GM18499 (cell line): ENCODE measurements at regions not wholly inside any gene's neighbourhood (a gene's known extent, or its start where the extent isn't known, plus 50 kb on each side); places are given as distances from the start of the nearest gene placed in this dataset.

Experiments used
- ATAC-seq: cut with Tn5 transposase; IDR thresholded peaks from one replicate; pipeline ENCODE4 v1.9.1; 2021; ENCODE audit warnings: moderate number of reproducible peaks; ENCODE audit not compliant: insufficient read depth, unreplicated experiment

GRCh38 chr1:80036690-80037432, 1030.3 kb upstream of the ADGRL4 start:
- ATAC-seq, result no peak

GRCh38 chr1:80023358-80023757, 1016.8 kb upstream of the ADGRL4 start:
- ATAC-seq, result no peak

- ATAC-seq, result no peak
Measured at GRCh38 chr1:80021891-80022290, 1015.4 kb upstream of the ADGRL4 start.

- no peak for ATAC-seq
Measured at GRCh38 chr1:80018348-80018747, 1011.8 kb upstream of the ADGRL4 start.

- ATAC-seq, result no peak
Measured at GRCh38 chr1:80008934-80009333, 1002.4 kb upstream of the ADGRL4 start.

GRCh38 chr1:80003250-80003649, 996.7 kb upstream of the ADGRL4 start:
- ATAC-seq, result no peak

- no peak for ATAC-seq
Measured at GRCh38 chr1:79988401-79988800, 981.9 kb upstream of the ADGRL4 start.

- ATAC-seq, result no peak
Measured at GRCh38 chr1:79982211-79982610, 975.7 kb upstream of the ADGRL4 start.

GRCh38 chr1:79981481-79981880, 975.0 kb upstream of the ADGRL4 start:
- no peak for ATAC-seq

- no peak for ATAC-seq
Measured at GRCh38 chr1:79979346-79979745, 972.8 kb upstream of the ADGRL4 start.

- no peak for ATAC-seq
Measured at GRCh38 chr1:79976287-79976686, 969.8 kb upstream of the ADGRL4 start.

- ATAC-seq, result no peak
Measured at GRCh38 chr1:79974659-79975058, 968.1 kb upstream of the ADGRL4 start.

GRCh38 chr1:79969886-79970285, 963.4 kb upstream of the ADGRL4 start:
- no peak for ATAC-seq

GRCh38 chr1:79966438-79966837, 959.9 kb upstream of the ADGRL4 start:
- no peak for ATAC-seq

GRCh38 chr1:79959635-79960034, 953.1 kb upstream of the ADGRL4 start:
- ATAC-seq, result no peak

GRCh38 chr1:79955966-79956365, 949.4 kb upstream of the ADGRL4 start:
- no peak for ATAC-seq

- no peak for ATAC-seq
Measured at GRCh38 chr1:79950511-79950910, 944.0 kb upstream of the ADGRL4 start.

- no peak for ATAC-seq
Measured at GRCh38 chr1:79945391-79945790, 938.9 kb upstream of the ADGRL4 start.

- no peak for ATAC-seq
Measured at GRCh38 chr1:79929356-79929755, 922.8 kb upstream of the ADGRL4 start.

GRCh38 chr1:79928901-79929300, 922.4 kb upstream of the ADGRL4 start:
- ATAC-seq, result no peak

- ATAC-seq, result no peak
Measured at GRCh38 chr1:79920960-79921669, 914.6 kb upstream of the ADGRL4 start.

GRCh38 chr1:79914896-79915295, 908.4 kb upstream of the ADGRL4 start:
- no peak for ATAC-seq
